ENCODE measurements at regions not wholly inside any gene's neighbourhood (a gene's known extent, or its start where the extent isn't known, plus 50 kb on each side); places are given as distances from the start of the nearest gene placed in this dataset.

DNA sequence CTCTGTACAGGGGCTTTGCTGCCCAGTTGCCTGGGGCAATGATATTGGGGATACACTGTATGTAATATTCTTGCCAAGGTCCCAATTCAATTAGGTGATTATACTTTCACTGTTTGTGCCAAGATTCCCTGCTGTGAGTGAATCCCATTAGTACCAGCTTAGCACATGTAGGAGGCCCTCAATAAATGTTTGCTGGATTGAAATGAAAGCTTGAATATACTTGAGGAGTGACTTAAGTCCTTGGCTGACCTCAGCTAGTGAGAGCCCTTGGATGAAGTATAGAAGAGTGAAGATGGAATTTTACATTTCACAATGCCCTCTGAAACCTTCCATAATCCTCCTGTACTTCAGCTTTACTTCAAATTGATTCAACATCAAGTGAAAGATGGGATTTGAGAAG, 102.9 kb downstream of the GATA6 start:
- TF ChIP-seq EP300 (IDR thresholded peaks at IDR 0.05) (no peak), POLR2A (IDR thresholded peaks at IDR 0.05) (no peak)
- no peaks in the 10 kb centered on the region for H3K27me3 ChIP-seq
- intact Hi-C loops (cut with DNase I): loop anchor here in 1 of 4 donors (10.0 kb wide), 1 partner anchor 57 kb away; no protein-coding TSS in a partner anchor
- H3K36me3 ChIP-seq: no peaks in the 10 kb centered on the region
- H3K27ac ChIP-seq: no peak overlapping the region
- no peak overlapping the region for H3K4me3 ChIP-seq
- H3K9me3 ChIP-seq: no peaks in the 10 kb centered on the region
- DNase-seq: no peak
- no peaks in the 10 kb centered on the region for H3K4me1 ChIP-seq (ENCODE audit: insufficient read depth)

DNA sequence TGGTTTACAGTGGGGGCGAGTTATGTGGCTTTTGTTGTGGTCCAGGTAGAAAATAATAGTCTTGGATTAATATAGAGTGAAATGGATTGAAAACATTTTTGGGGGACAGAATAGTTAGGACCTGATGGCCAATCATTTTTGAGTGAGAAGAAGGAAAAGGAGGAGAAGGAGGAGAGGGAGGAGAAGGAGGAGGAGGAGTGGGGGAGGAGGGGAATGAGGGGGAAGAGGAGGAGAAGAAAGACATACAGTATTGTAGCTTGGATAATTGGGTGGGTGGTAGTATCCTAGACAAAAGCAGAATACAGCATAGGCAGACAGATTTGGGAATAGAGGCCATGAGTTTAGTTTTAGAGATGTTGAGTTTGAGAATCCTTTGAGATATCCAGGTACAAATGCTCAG, 101.6 kb downstream of the GATA6 start:
- DNase-seq: no peak
- Histone ChIP-seq H3K4me1 (ENCODE audit: insufficient read depth) (no peaks in the 10 kb centered on the region), H3K27me3 (no peaks in the 10 kb centered on the region), H3K27ac (no peak overlapping the region), H3K4me3 (no peak overlapping the region), H3K36me3 (no peaks in the 10 kb centered on the region), H3K9me3 (no peaks in the 10 kb centered on the region)
- WGBS, 3 donors: 88 to 93% (median 90%) methylated on average over 1 of the region's 1 CpG
- intact Hi-C loops (cut with DNase I): loop anchor here in 1 of 4 donors (10.0 kb wide), 1 partner anchor 56 kb away; no protein-coding TSS in a partner anchor
- TF ChIP-seq, protein P1, sequence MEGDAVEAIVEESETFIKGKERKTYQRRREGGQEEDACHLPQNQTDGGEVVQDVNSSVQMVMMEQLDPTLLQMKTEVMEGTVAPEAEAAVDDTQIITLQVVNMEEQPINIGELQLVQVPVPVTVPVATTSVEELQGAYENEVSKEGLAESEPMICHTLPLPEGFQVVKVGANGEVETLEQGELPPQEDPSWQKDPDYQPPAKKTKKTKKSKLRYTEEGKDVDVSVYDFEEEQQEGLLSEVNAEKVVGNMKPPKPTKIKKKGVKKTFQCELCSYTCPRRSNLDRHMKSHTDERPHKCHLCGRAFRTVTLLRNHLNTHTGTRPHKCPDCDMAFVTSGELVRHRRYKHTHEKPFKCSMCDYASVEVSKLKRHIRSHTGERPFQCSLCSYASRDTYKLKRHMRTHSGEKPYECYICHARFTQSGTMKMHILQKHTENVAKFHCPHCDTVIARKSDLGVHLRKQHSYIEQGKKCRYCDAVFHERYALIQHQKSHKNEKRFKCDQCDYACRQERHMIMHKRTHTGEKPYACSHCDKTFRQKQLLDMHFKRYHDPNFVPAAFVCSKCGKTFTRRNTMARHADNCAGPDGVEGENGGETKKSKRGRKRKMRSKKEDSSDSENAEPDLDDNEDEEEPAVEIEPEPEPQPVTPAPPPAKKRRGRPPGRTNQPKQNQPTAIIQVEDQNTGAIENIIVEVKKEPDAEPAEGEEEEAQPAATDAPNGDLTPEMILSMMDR (IDR thresholded peaks at IDR 0.05): no peak
- TF ChIP-seq POLR2A (IDR thresholded peaks at IDR 0.05) (no peak), EP300 (IDR thresholded peaks at IDR 0.05) (no peak)

- no peaks in the 10 kb centered on the region for H3K4me1 ChIP-seq (ENCODE audit: insufficient read depth)
- H3K36me3 ChIP-seq: no peaks in the 10 kb centered on the region
- intact Hi-C loops (cut with DNase I): no loop called here
- H3K27ac ChIP-seq: no peak overlapping the region
- WGBS, 3 donors: 68 to 75% (median 72%) methylated on average over 4 of the region's 4 CpGs
- no peaks in the 10 kb centered on the region for H3K9me3 ChIP-seq
- no peaks in the 10 kb centered on the region for H3K27me3 ChIP-seq
- TF ChIP-seq, protein P1 (IDR thresholded peaks at IDR 0.05): no peak
- TF ChIP-seq POLR2A (IDR thresholded peaks at IDR 0.05) (no peak), EP300 (IDR thresholded peaks at IDR 0.05) (no peak)
- DNase-seq: no peak
- no peak overlapping the region for H3K4me3 ChIP-seq
These were observed 99.3 kb downstream of the GATA6 start for GRCh38 chr18:22268641-22269128.

- intact Hi-C loops (cut with DNase I): no loop called here
- TF ChIP-seq EP300 (IDR thresholded peaks at IDR 0.05) (no peak), POLR2A (IDR thresholded peaks at IDR 0.05) (no peak)
- TF ChIP-seq, protein P1 (IDR thresholded peaks at IDR 0.05): no peak
- H3K4me1 ChIP-seq (ENCODE audit: insufficient read depth): no peaks in the 10 kb centered on the region
- H3K4me3 ChIP-seq: no peak overlapping the region
- peak in 3 of 5 donors; percentile 54 to 74 (median 58) for DNase-seq
- no peaks in the 10 kb centered on the region for H3K36me3 ChIP-seq
- H3K27me3 ChIP-seq: no peaks in the 10 kb centered on the region
- WGBS, 3 donors: 31 to 37% (median 35%) methylated on average over 8 of the region's 8 CpGs
- H3K9me3 ChIP-seq: no peaks in the 10 kb centered on the region
- H3K27ac ChIP-seq: no peak overlapping the region
These were observed 98.3 kb downstream of the GATA6 start for GRCh38 chr18:22267697-22268096.

DNA sequence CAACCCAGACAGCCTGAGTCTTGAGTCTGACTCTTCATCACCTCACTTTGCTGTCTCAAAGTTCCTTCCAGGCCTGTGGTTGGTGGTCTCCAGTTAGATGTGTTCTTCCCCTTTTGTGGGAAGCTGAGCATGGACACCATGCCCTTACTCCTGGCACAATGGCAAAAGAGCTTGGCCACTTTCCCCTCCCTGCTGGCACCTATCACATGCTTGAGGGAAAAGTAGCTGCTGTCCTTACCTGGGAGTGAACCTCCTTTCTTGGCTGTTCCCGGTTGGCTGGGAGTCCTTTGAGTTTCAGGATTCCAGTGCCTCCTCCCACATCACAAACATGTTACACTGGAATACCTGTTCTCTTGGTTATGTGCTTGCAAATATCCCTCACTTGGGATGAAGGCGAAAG, 97.8 kb downstream of the GATA6 start:
- no peak overlapping the region for H3K4me3 ChIP-seq
- intact Hi-C loops (cut with DNase I): no loop called here
- H3K36me3 ChIP-seq: no peaks in the 10 kb centered on the region
- TF ChIP-seq, protein P1 (IDR thresholded peaks at IDR 0.05): no peak
- TF ChIP-seq POLR2A (IDR thresholded peaks at IDR 0.05): no peak
- TF ChIP-seq EP300 (IDR thresholded peaks at IDR 0.05): no peak
- H3K4me1 ChIP-seq (ENCODE audit: insufficient read depth): no peaks in the 10 kb centered on the region
- DNase-seq: no peak
- no peaks in the 10 kb centered on the region for H3K27me3 ChIP-seq
- H3K9me3 ChIP-seq: no peaks in the 10 kb centered on the region
- 79 to 87% (median 82%) methylated on average over 2 of the region's 2 CpGs for WGBS, 3 donors
- H3K27ac ChIP-seq: no peak overlapping the region

All from ovary (tissue), 7 donors.